SJCRH30 (cell line): ENCODE measurements at regions not wholly inside any gene's neighbourhood (a gene's known extent, or its start where the extent isn't known, plus 50 kb on each side); places are given as distances from the start of the nearest gene placed in this dataset.
"Not testable (repeated sequence)": the region's sequence is repeated elsewhere in the genome, so short reads cannot be mapped to it uniquely, and the experiment has no call there.

Experiments
- DNase-seq, 2 experiments: peaks; one replicate each; pipeline ENCODE4 v3.0.0-alpha.2; 2015 to 2020
- H3K27ac ChIP-seq: fragments of 250-450 bp; sonication (Bioruptor Pico); 2 replicates; pipeline ENCODE4 v1.5.1; 2020; ENCODE audit warnings: mild to moderate bottlenecking, moderate library complexity
- H3K27me3 ChIP-seq: fragments of 250-450 bp; sonication (Bioruptor Pico); 2 replicates; pipeline ENCODE4 v1.5.1; 2020; ENCODE audit warnings: mild to moderate bottlenecking, moderate library complexity
- H3K36me3 ChIP-seq: fragments of 250-450 bp; sonication (Bioruptor Pico); 2 replicates; pipeline ENCODE4 v1.5.1; 2020; ENCODE audit warnings: mild to moderate bottlenecking, moderate library complexity
- H3K4me1 ChIP-seq: fragments of 250-450 bp; sonication (Bioruptor Pico); 2 replicates; pipeline ENCODE4 v1.5.1; 2020; ENCODE audit warnings: mild to moderate bottlenecking, moderate library complexity
- H3K4me3 ChIP-seq: fragments of 250-450 bp; sonication (Bioruptor Pico); 2 replicates; pipeline ENCODE4 v1.5.1; 2020; ENCODE audit warnings: mild to moderate bottlenecking, moderate library complexity
- H3K9me3 ChIP-seq: fragments of 250-450 bp; sonication (Bioruptor Pico); replicated peaks from 2 replicates; pipeline ENCODE4 v1.5.1; 2020; ENCODE audit warnings: mild to moderate bottlenecking, moderate library complexity

GRCh38 chr2:87524619-87525188 is 223.2 kb upstream of the PLGLB2 start:
- H3K36me3 ChIP-seq, DNase-seq, H3K4me3 ChIP-seq, H3K9me3 ChIP-seq, H3K4me1 ChIP-seq, H3K27ac ChIP-seq, H3K27me3 ChIP-seq: not testable (repeated sequence)

GRCh38 chr2:87525497-87525991 is 222.3 kb upstream of the PLGLB2 start:
- H3K4me1 ChIP-seq, DNase-seq, H3K27me3 ChIP-seq, H3K27ac ChIP-seq, H3K9me3 ChIP-seq, H3K36me3 ChIP-seq, H3K4me3 ChIP-seq: not testable (repeated sequence)

DNA sequence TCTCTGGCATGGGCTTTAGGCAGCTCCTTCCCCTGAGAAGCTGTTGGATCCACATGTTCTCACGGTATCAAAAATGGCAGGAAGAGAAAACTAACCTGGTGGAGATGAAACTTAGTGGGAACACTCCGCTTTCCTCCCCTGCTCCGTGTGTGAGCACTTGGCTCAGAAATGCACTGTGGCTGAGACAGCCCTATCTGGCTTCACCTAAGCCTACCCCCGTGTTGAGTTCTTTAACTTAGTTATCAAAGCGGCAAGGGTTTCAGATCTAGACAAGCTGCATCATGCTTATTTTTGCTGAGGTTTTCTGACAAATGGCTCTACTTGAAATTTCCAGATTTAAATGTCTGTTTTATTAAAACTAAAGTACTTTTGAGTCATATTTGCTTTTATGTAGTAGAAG is 221.6 kb upstream of the PLGLB2 start:
- H3K36me3 ChIP-seq, H3K27ac ChIP-seq, H3K27me3 ChIP-seq, H3K9me3 ChIP-seq, DNase-seq, H3K4me3 ChIP-seq, H3K4me1 ChIP-seq: not testable (repeated sequence)

GRCh38 chr2:87531968-87532715 is 215.7 kb upstream of the PLGLB2 start:
- not testable (repeated sequence) for H3K4me1 ChIP-seq, H3K27ac ChIP-seq, DNase-seq, H3K27me3 ChIP-seq, H3K4me3 ChIP-seq, H3K9me3 ChIP-seq, H3K36me3 ChIP-seq

GRCh38 chr2:87533390-87534272 is 214.3 kb upstream of the PLGLB2 start:
- H3K4me3 ChIP-seq, H3K27ac ChIP-seq, H3K9me3 ChIP-seq, H3K4me1 ChIP-seq, H3K36me3 ChIP-seq, DNase-seq, H3K27me3 ChIP-seq: not testable (repeated sequence)

GRCh38 chr2:87534273-87534889 is 213.5 kb upstream of the PLGLB2 start:
- H3K27me3 ChIP-seq, H3K36me3 ChIP-seq, DNase-seq, H3K4me3 ChIP-seq, H3K9me3 ChIP-seq, H3K27ac ChIP-seq, H3K4me1 ChIP-seq: not testable (repeated sequence)

- H3K4me3 ChIP-seq, H3K36me3 ChIP-seq, H3K27me3 ChIP-seq, H3K27ac ChIP-seq, H3K4me1 ChIP-seq, DNase-seq, H3K9me3 ChIP-seq: not testable (repeated sequence)
Measured at GRCh38 chr2:87536427-87536826, 211.5 kb upstream of the PLGLB2 start.

- not testable (repeated sequence) for DNase-seq, H3K27ac ChIP-seq, H3K9me3 ChIP-seq, H3K4me3 ChIP-seq, H3K4me1 ChIP-seq, H3K36me3 ChIP-seq, H3K27me3 ChIP-seq
Measured at GRCh38 chr2:87537251-87537671, 210.6 kb upstream of the PLGLB2 start.

DNA sequence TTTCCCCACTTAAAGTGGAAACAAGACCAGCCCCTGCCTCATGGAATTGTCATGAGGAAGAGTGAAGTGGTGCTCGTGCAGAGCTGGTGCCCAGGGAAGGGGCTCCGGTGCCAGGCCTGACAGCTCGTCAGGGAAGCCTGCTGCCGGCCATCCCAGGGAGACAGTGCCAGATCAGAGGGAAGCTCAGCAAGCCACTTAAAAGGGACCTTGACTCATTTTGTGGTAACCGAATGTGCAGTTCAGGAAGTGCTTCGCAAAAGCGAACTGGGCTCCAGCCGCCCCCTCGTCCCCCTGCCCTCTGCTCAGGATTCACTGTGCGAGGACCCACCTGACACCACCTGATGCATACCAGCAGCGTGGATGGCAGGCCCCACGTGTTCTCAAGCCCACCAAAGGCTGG is 209.6 kb upstream of the PLGLB2 start:
- H3K4me1 ChIP-seq, H3K36me3 ChIP-seq, H3K27me3 ChIP-seq, H3K9me3 ChIP-seq, DNase-seq, H3K4me3 ChIP-seq, H3K27ac ChIP-seq: not testable (repeated sequence)

DNA sequence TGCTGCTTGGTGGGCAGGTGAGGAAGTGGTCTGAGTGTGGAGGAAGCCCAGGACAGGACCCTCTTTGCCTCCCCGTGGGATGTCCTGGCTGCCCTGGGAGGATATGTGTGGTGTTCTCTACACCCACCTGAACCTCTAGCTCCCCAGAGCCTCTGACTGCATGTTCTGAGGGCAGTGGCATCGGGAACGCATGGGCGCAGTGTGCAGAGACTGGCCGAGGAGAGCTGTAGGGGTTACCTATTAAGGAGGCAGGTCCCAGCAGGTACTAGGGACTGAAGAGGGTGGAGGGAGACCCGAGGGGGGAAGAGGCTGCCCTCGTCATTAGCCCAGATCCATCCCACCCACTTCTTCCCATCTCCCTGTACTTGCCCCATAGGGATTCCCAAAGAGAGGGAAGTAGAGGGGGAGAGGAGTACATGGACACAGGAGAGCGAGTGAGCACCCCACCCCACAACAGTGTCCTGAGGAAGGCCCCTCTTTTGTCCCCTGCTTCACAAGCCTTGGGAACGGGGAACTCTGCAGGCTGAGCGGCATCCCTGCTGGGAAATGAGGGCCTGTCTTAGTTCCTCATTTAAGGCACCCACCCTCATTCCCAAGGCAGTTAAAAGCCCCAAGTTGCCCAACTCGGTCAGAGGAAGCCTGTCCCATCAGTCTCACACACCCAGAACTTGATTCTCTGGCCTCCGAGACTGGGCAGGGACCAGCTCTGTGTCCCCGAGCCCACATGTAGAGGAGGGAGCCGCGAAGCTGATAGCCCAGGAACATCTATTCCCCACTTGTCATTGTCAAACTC is 208.5 kb upstream of the PLGLB2 start:
- not testable (repeated sequence) for H3K27ac ChIP-seq, DNase-seq

DNA sequence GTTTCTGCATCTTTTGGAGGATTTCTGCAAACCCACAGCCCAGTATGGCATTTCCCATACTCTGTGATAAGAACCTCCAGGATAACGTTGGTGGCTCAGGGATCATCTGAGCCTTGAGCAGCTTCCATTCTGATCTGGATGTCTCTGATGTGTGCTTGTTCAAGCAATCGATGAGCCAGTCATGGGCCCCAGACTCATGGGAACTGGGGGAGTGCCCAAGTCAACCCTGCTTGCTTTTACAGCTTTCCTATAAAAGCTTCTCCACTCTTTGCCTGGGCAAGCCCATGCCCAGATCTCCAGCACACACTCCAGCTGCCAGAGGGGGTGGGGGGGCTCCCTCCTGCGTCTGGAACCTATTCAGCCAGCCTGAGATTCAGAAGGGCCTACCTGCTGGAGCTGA is 207.6 kb upstream of the PLGLB2 start:
- not testable (repeated sequence) for DNase-seq, H3K4me3 ChIP-seq, H3K27ac ChIP-seq, H3K27me3 ChIP-seq, H3K4me1 ChIP-seq, H3K9me3 ChIP-seq, H3K36me3 ChIP-seq

More for the DNA sequence above, 208.5 kb upstream of the PLGLB2 start:
- not testable (repeated sequence) for H3K27me3 ChIP-seq, H3K9me3 ChIP-seq, H3K36me3 ChIP-seq, H3K4me3 ChIP-seq, H3K4me1 ChIP-seq

DNA sequence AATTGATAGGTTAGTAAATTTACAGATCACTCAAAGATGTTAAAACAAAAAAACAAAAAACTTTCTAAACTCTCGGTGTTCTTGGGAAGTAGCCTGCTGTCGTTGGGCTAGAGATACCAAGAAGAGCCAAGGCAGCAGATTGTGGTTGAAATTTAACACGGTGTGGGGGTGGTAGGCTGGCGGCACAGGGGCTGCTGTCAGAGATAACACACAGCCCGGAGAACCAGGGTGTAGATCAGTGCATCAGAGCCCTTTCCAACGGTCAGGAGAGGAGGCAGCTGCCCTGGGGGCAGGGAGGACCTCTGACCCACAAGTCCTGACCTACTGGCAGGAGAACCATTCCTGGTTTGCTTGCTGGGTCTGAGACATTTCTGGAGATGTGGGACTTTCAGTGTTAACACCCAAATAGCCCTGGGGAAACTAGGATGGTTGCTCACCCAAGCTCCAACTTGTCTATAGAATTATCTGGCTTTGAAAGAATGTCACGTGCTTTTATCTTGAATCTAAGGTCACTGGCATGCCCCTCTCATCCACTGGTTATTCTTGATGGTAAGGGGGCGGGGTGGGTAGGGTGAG is 205.2 kb upstream of the PLGLB2 start:
- H3K27me3 ChIP-seq, H3K36me3 ChIP-seq, H3K27ac ChIP-seq, H3K4me3 ChIP-seq, H3K4me1 ChIP-seq, H3K9me3 ChIP-seq: not testable (repeated sequence)
- peak; percentile 80 to 82 for DNase-seq

DNA sequence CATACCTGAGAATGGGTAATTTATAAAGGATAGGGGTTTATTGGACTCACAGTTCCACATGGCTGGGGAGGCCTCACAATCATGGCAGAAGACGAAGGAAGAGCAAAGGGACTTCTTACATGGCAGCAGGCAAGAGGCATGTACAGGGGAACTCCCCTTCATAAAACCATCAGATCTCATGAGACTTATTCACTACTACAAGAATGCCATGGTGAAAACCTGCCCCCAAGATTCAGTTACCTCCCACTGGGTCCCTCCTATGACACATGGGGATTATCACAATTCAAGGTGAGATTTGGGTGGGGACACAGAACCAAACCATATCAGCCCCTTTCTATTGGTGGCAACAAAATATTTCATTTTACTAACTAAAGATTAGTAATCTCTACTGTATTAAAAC is 204.1 kb upstream of the PLGLB2 start:
- H3K9me3 ChIP-seq, H3K27me3 ChIP-seq, H3K4me1 ChIP-seq, H3K27ac ChIP-seq, DNase-seq, H3K36me3 ChIP-seq, H3K4me3 ChIP-seq: not testable (repeated sequence)

- DNase-seq, H3K36me3 ChIP-seq, H3K27me3 ChIP-seq, H3K27ac ChIP-seq, H3K9me3 ChIP-seq, H3K4me3 ChIP-seq, H3K4me1 ChIP-seq: not testable (repeated sequence)
Measured at GRCh38 chr2:87547106-87547505, 200.8 kb upstream of the PLGLB2 start.
